Left cardiac atrium (tissue), 4 donors: ENCODE measurements at regions not wholly inside any gene's neighbourhood (a gene's known extent, or its start where the extent isn't known, plus 50 kb on each side); places are given as distances from the start of the nearest gene placed in this dataset.
A peak's percentile ranks its signal among the peaks of the same experiment; 100 is the strongest.
"Not testable (repeated sequence)": the region's sequence is repeated elsewhere in the genome, so short reads cannot be mapped to it uniquely, and the experiment has no call there.

Experiments
- ATAC-seq, 2 donors: fragments of 200-7000 bp; cut with Tn5 transposase; one replicate each; pipeline ENCODE4 v1.9.1; 2020; ENCODE audit warnings: mild to moderate bottlenecking in 2 of 2, moderate library complexity in 2 of 2
- DNase-seq: peaks from one replicate; pipeline ENCODE4 v3.0.0-alpha.2; 2020
- intact Hi-C, 2 donors: fragments of 100-400 bp; cut with DNase I; formaldehyde crosslinking; loops; one replicate each; pipeline versions ENCODE4 v1.14.1 to v1.15.1; 2022 to 2023
- donor health status: DM: no; HTN: yes; CAD: no.
- donor health status: DM: no; HTN: yes; CAD: no; lungs with severe emphysema.
- donor health status: DM: yes; HTN: yes; CAD: no.
- donor health status: Dilated cardiomyopathy.

GRCh38 chr1:220421508-220421907, 106.4 kb upstream of the MARK1 start:
- no peak for DNase-seq
- intact Hi-C loops: no loop called here
- ATAC-seq: no peak

- DNase-seq: no peak
- intact Hi-C loops: no loop called here
- no peak for ATAC-seq
Measured at GRCh38 chr1:220420726-220421125, 107.2 kb upstream of the MARK1 start.

GRCh38 chr1:220412382-220412781, 115.6 kb upstream of the MARK1 start:
- DNase-seq, intact Hi-C loops, ATAC-seq: not testable (repeated sequence)

GRCh38 chr1:220410611-220411010, 117.3 kb upstream of the MARK1 start:
- intact Hi-C loops: no loop called here
- ATAC-seq: no peak

GRCh38 chr1:220409771-220410595, 118.0 kb upstream of the MARK1 start:
- no peak for ATAC-seq
- DNase-seq: no peak
- intact Hi-C loops: no loop called here

More at GRCh38 chr1:220410611-220411010, 117.3 kb upstream of the MARK1 start:
- no peak for DNase-seq

- intact Hi-C loops: no loop called here
- DNase-seq (no peak), ATAC-seq (no peak)
Measured at GRCh38 chr1:220407191-220407590, 120.7 kb upstream of the MARK1 start.

- ATAC-seq (no peak), DNase-seq (no peak)
- intact Hi-C loops: no loop called here
Measured at GRCh38 chr1:220398238-220398637, 126.0 kb upstream of the RAB3GAP2 start.

- DNase-seq (no peak), ATAC-seq (no peak)
- intact Hi-C loops: no loop called here
Measured at GRCh38 chr1:220391491-220391890, 119.2 kb upstream of the RAB3GAP2 start.

- no peak for DNase-seq
- intact Hi-C loops: no loop called here
- ATAC-seq: no peak
Measured at GRCh38 chr1:220389634-220390033, 117.4 kb upstream of the RAB3GAP2 start.

GRCh38 chr1:220386494-220387195, 114.4 kb upstream of the RAB3GAP2 start:
- ATAC-seq: no peak
- intact Hi-C loops: no loop called here
- no peak for DNase-seq

GRCh38 chr1:220385158-220385557, 112.9 kb upstream of the RAB3GAP2 start:
- intact Hi-C loops: no loop called here
- ATAC-seq (no peak), DNase-seq (no peak)

GRCh38 chr1:220382994-220383393, 110.7 kb upstream of the RAB3GAP2 start:
- DNase-seq (no peak), ATAC-seq (no peak)
- intact Hi-C loops: no loop called here

GRCh38 chr1:220380885-220381284, 108.6 kb upstream of the RAB3GAP2 start:
- intact Hi-C loops: no loop called here
- DNase-seq (no peak), ATAC-seq (no peak)

- DNase-seq (no peak), ATAC-seq (no peak)
- intact Hi-C loops: no loop called here
Measured at GRCh38 chr1:220378571-220379302, 106.5 kb upstream of the RAB3GAP2 start.

GRCh38 chr1:220375715-220376114, 103.5 kb upstream of the RAB3GAP2 start:
- DNase-seq (no peak), ATAC-seq (no peak)
- intact Hi-C loops: no loop called here

- ATAC-seq (no peak), DNase-seq (no peak)
- intact Hi-C loops: no loop called here
Measured at GRCh38 chr1:220374449-220374848, 102.2 kb upstream of the RAB3GAP2 start.

- DNase-seq: no peak
- intact Hi-C loops: no loop called here
- ATAC-seq: no peak
Measured at GRCh38 chr1:220372451-220372850, 100.2 kb upstream of the RAB3GAP2 start.

GRCh38 chr1:220371324-220371723, 99.1 kb upstream of the RAB3GAP2 start:
- intact Hi-C loops: no loop called here
- DNase-seq (no peak), ATAC-seq (no peak)

GRCh38 chr1:220370041-220370700, 97.9 kb upstream of the RAB3GAP2 start:
- ATAC-seq (peak; percentile 75 to 82), DNase-seq (no peak)
- intact Hi-C loops: no loop called here

- ATAC-seq: no peak
- no peak for DNase-seq
- intact Hi-C loops: no loop called here
Measured at GRCh38 chr1:220369511-220369910, 97.3 kb upstream of the RAB3GAP2 start.
